ENCODE measurements at regions not wholly inside any gene's neighbourhood (a gene's known extent, or its start where the extent isn't known, plus 50 kb on each side); places are given as distances from the start of the nearest gene placed in this dataset.

GRCh38 chr3:194955546-194955945 lies 269.9 kb downstream of the FAM43A start:
- no peak overlapping the region for H2AFZ ChIP-seq (ENCODE audit: low read length)
- peaks cover 4% of the 10 kb centered on the region; the same call in 1 of the 2 replicates for H3K27me3 Mint-ChIP-seq (ENCODE audit: low read depth)

More at GRCh38 chr3:194955546-194955945, 269.9 kb downstream of the FAM43A start:
- H3T11ph ChIP-seq (ENCODE audit: low read length), result no peak overlapping the region
- no CpG with 5 or more reads among the region's 7 CpGs for WGBS (ENCODE audit: extremely low coverage, insufficient read length, low lambda C conversion rate)
- no peak overlapping the region for H2BK120ac ChIP-seq (ENCODE audit: low read depth, low read length, poor library complexity, severe bottlenecking)
- no peak overlapping the region for H3K4ac ChIP-seq (ENCODE audit: low read depth, low read length)
- H4K5ac ChIP-seq (ENCODE audit: insufficient read length, low read depth, low read length), result no peak overlapping the region
- H3K23ac ChIP-seq (ENCODE audit: insufficient read length, low read depth, low read length), result no peak overlapping the region
- no peak overlapping the region for H3K18ac ChIP-seq (ENCODE audit: insufficient read length, low read depth, low read length)
- H3K4me1 ChIP-seq (ENCODE audit: insufficient read depth, low read length), result no peaks in the 10 kb centered on the region; the same call in 1 of the 2 replicates
- H2BK20ac ChIP-seq (ENCODE audit: low read depth, low read length, poor library complexity, severe bottlenecking), result no peak overlapping the region
- no peaks in the 10 kb centered on the region for H3K9me3 Mint-ChIP-seq
- H2BK5ac ChIP-seq (ENCODE audit: insufficient read length, low read length), result no peak overlapping the region
- no peak overlapping the region for H3K9ac ChIP-seq (ENCODE audit: extremely low read depth, insufficient read length, low read length)
- no peak overlapping the region for H3K27ac Mint-ChIP-seq
- no peaks in the 10 kb centered on the region for H3K36me3 Mint-ChIP-seq (ENCODE audit: insufficient read depth in 1 of 3, low read depth in 3 of 3)
- no peak for DNase-seq
- H3K27ac ChIP-seq (ENCODE audit: insufficient read length, low read depth, low read length), result no peak overlapping the region
- no peak overlapping the region for H3K4me3 Mint-ChIP-seq
- no peak overlapping the region for H2BK15ac ChIP-seq (ENCODE audit: low read depth, low read length)
- no peak overlapping the region for H3K56ac ChIP-seq (ENCODE audit: insufficient read length, low read depth, low read length)
- H3K4me1 Mint-ChIP-seq, result peaks cover 3 to 12% of the 10 kb centered on the region in 2 experiments
- no peak overlapping the region for H3K14ac ChIP-seq (ENCODE audit: insufficient read depth, low read length)
- no peaks in the 10 kb centered on the region for H3K9me3 ChIP-seq (ENCODE audit: control insufficient read depth, low read depth, low read length)
- H3K79me1 ChIP-seq (ENCODE audit: insufficient read depth, low read depth, low read length, poor library complexity, severe bottlenecking), result no peaks in the 10 kb centered on the region
- no peak overlapping the region for H4K8ac ChIP-seq (replicated peaks; ENCODE audit: insufficient read length, low read depth, low read length)
- no peak for TF ChIP-seq CTCF (conservative IDR thresholded peaks at IDR 0.05)
- no peaks in the 10 kb centered on the region for H3K27me3 ChIP-seq (ENCODE audit: insufficient read depth, low read length)
- no peak overlapping the region for H2AK5ac ChIP-seq (ENCODE audit: insufficient read length, low read length)
- H3K79me2 ChIP-seq (ENCODE audit: insufficient read depth, low read length), result no peaks in the 10 kb centered on the region
- no peak overlapping the region for H3K4me2 ChIP-seq (ENCODE audit: insufficient read depth, insufficient read length, low read length)
- H4K20me1 ChIP-seq (ENCODE audit: control insufficient read depth, insufficient read depth, insufficient read length), result no peaks in the 10 kb centered on the region
- H4K91ac ChIP-seq (ENCODE audit: insufficient read length, low read depth, low read length), result no peak overlapping the region
- H2BK12ac ChIP-seq (ENCODE audit: insufficient read length, low read depth, low read length), result no peak overlapping the region
- no peaks in the 10 kb centered on the region for H3K23me2 ChIP-seq (ENCODE audit: insufficient read length, low read depth, low read length, poor library complexity, severe bottlenecking)
